RCC 7860 (cell line): ENCODE measurements at regions not wholly inside any gene's neighbourhood (a gene's known extent, or its start where the extent isn't known, plus 50 kb on each side); places are given as distances from the start of the nearest gene placed in this dataset.

ENCODE experiments used
- DNase-seq: peaks from one replicate; pipeline ENCODE4 v3.0.0-alpha.2; 2015; ENCODE audit warnings: low spot score
- FAIRE-seq: peaks from 2 replicates; lab custom pipeline; 2012; peaks lifted over from hg19 to GRCh38; lab: Jason Lieb, UNC

- DNase-seq, result no peak
- FAIRE-seq, result no peak
These were observed 93.9 kb upstream of the SLC35B3 start for GRCh38 chr6:8529250-8529649.

DNA sequence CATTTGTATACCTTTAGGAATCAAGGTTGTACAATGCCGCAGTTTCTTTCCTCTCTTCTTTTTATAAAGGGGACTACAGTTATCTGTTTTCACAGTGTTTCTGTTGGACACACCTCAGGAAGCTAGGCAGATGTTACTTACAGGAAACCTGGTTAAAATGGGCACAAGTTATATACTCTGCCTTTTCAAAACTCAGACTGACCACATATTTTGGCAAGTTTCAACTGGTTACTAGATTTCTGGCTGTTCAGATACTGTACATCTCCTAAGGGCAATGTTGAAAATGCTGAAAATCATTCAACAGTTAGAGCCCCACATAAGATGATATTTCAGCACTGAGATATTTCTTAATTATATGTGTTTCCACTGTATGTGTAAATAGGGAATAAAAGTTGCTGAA lies 92.5 kb upstream of the SLC35B3 start:
- DNase-seq (no peak), FAIRE-seq (no peak)

DNA sequence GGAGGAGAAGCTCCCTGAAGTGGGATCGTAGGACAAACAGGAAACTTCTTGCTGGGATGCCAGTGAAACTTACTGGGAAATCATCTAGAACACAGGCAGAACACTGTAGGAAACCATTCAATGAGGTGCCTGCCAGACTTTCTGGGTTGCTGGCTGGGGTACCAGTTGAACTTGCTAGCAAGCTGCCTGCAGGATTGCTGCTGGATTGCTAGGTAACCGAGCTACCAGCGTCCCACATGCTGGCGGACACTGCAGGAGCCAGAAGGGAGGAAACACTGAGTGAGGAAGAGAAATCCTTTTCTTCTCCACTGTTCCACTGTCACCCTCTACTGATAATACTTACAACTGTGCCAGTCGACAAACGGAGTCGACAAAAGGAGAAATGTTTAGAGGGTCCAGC lies 91.3 kb upstream of the SLC35B3 start:
- no peak for DNase-seq
- FAIRE-seq, result no peak

- FAIRE-seq, result no peak
- no peak for DNase-seq
These were observed 90.0 kb upstream of the SLC35B3 start for GRCh38 chr6:8525370-8525769.

DNA sequence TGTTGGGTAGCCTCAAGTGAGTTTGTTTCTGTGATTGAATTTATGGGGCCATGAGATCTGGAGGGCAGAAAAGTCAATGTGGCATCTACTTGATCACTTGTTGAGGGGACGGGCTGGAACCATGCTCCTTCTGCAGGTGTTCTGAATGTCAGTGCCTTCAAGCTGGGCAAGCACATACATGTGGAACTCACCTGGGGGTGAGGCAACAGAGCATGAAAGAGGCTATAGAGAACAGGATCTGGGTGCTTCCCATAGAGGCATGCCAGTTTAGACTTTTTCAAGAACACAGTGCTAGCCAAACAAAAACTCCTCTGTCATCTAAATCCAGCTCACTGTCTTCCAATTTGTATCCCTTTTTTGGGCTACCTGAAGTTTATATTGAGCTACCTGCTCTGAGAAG lies 77.8 kb upstream of the SLC35B3 start:
- DNase-seq (no peak), FAIRE-seq (no peak)

GRCh38 chr6:8507286-8507685 lies 71.9 kb upstream of the SLC35B3 start:
- DNase-seq (no peak), FAIRE-seq (no peak)

- DNase-seq (no peak), FAIRE-seq (no peak)
These were observed 70.8 kb upstream of the SLC35B3 start for GRCh38 chr6:8506126-8506525.

DNA sequence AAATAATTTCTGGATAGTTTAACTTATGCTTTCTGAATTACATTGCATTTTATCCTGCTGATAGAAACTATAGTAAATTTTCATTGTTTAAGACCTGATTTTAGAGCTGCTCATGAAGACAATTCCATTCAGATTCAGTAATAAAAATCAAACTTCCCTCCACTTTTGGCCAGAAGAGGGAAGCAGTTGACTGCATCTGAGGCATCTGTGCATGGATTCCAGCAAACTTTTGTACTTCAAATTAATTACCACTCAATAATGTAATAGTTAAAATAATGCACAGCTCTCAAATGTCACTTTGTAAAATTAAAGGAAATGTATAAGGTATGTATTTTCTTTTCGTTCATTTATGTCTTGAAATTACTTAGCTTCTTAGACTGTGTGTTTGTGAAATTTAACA lies 64.2 kb upstream of the SLC35B3 start:
- DNase-seq (no peak), FAIRE-seq (no peak)

GRCh38 chr6:8494730-8495129 lies 59.4 kb upstream of the SLC35B3 start:
- FAIRE-seq (no peak), DNase-seq (no peak)

DNA sequence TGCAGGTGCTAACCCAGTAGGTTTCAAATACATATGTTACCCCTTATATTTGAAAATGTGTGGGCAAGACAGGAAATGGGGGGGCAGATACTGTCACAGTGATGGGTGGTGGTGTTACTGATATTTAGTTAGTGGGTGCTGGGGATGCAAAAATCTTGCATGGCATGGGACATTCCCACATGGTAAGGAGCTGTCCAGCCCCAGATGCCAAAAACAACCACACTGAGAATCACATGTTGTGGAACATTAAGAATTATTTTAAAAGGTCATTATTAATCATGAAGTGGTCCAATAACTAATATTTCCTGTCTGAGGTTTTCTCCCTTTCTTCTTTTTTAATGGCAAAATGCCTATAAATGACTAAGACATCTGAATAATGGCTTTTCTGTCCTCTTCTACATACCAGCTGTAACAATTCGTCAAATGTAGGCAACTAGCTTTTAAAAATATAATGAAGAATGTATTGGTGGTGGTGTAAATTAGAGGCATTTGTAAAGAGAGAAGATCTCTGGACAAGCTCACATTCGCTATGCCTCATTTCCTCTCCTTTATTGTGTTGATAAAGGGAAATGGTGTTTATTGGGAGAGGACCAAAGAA lies 57.3 kb upstream of the SLC35B3 start:
- FAIRE-seq, result no peak

More for the DNA sequence above, 57.3 kb upstream of the SLC35B3 start:
- no peak for DNase-seq
